Caco-2 (cell line): ENCODE measurements at regions not wholly inside any gene's neighbourhood (a gene's known extent, or its start where the extent isn't known, plus 50 kb on each side); places are given as distances from the start of the nearest gene placed in this dataset.
"Not testable (repeated sequence)": the region's sequence is repeated elsewhere in the genome, so short reads cannot be mapped to it uniquely, and the experiment has no call there.

Source experiments
- BruUV-seq: library from RNA; stranded (reverse); fragments of 400-500 nt; replicated peaks from 2 replicates; lab custom pipeline; 2021; lab: Mats Ljungman, UMichigan
- CTCF ChIA-PET: fragments of 300-600 bp; sonication (Branson Sonifier 250); formaldehyde crosslinking; loops from one replicate; lab custom pipeline; 2022; ENCODE audit warnings: antibody characterized with exemption; lab: Charles Lee
- POLR2A ChIA-PET: fragments of 300-600 bp; sonication (Branson Sonifier 250); formaldehyde crosslinking; loops from one replicate; lab custom pipeline; 2022; ENCODE audit warnings: antibody characterized with exemption; lab: Charles Lee
- DNase-seq, 2 experiments: peaks; one replicate each; pipeline versions ENCODE4 v3.0.0 to v3.0.0-alpha.2; 2020 to 2022
- H3K27me3 ChIP-seq: replicated peaks from 2 replicates; pipeline ENCODE4 v1.6.0; 2011; ENCODE audit warnings: low read length; ENCODE audit not compliant: control insufficient read depth, insufficient read depth
- H3K36me3 ChIP-seq: 2 replicates; pipeline ENCODE4 v1.5.1; 2011; ENCODE audit warnings: low read length; ENCODE audit not compliant: control insufficient read depth, insufficient read depth
- H3K4me1 ChIP-seq: fragments of 250-450 bp; sonication (Bioruptor Pico); 2 replicates; pipeline ENCODE4 v1.5.1; 2020; ENCODE audit warnings: mild to moderate bottlenecking
- H3K4me3 ChIP-seq: 2 replicates; pipeline ENCODE4 v1.5.1; 2011; ENCODE audit warnings: low read depth, mild to moderate bottlenecking, control low read depth, low read length
- H3K9me3 ChIP-seq: fragments of 250-450 bp; sonication (Bioruptor Pico); 2 replicates; pipeline ENCODE4 v1.5.1; 2020; ENCODE audit warnings: mild to moderate bottlenecking, moderate library complexity
- H3K27ac Mint-ChIP-seq: one replicate; pipeline ENCODE4 v1.8.0; 2022; ENCODE audit warnings: mixed read lengths; ENCODE audit not compliant: unreplicated experiment
- H3K27me3 Mint-ChIP-seq: one replicate; pipeline ENCODE4 v1.8.0; 2022; ENCODE audit warnings: mixed read lengths; ENCODE audit not compliant: insufficient read depth, unreplicated experiment
- H3K36me3 Mint-ChIP-seq: one replicate; pipeline ENCODE4 v1.8.0; 2022; ENCODE audit warnings: mild to moderate bottlenecking, mixed read lengths; ENCODE audit not compliant: insufficient read depth, unreplicated experiment
- H3K4me1 Mint-ChIP-seq: one replicate; pipeline ENCODE4 v1.8.0; 2022; ENCODE audit warnings: low read depth, mixed read lengths; ENCODE audit not compliant: unreplicated experiment
- H3K4me3 Mint-ChIP-seq: one replicate; pipeline ENCODE4 v1.8.0; 2022; ENCODE audit warnings: mild to moderate bottlenecking, moderate library complexity, mixed read lengths; ENCODE audit not compliant: unreplicated experiment
- H3K9me3 Mint-ChIP-seq: one replicate; pipeline ENCODE4 v1.8.0; 2022; ENCODE audit warnings: mixed read lengths; ENCODE audit not compliant: unreplicated experiment
- intact Hi-C: fragments of 100-400 bp; cut with micrococcal nuclease; formaldehyde crosslinking; loops from one replicate; pipeline ENCODE4 v1.10.0; 2022; ENCODE audit not compliant: unreplicated experiment
- TF ChIP-seq, protein P1 (sequence below), 2 experiments: fragments of 200-600 bp in 1 of 2; IDR thresholded peaks; 1 replicate in 1 of 2; 2 replicates in 1 of 2; pipeline versions ENCODE4 v1.5.1 to v1.8.0; 2011 to 2022; ENCODE audit warnings: antibody characterized with exemption in 1 of 2, control low read depth in 1 of 2, inconsistent platforms in 1 of 2, low read depth in 1 of 2, low read length in 1 of 2, mild to moderate bottlenecking in 1 of 2, moderate library complexity in 1 of 2; ENCODE audit not compliant: insufficient read depth in 1 of 2, severe bottlenecking in 1 of 2, unreplicated experiment in 1 of 2

- peaks cover 23% of the 10 kb centered on the region for H3K9me3 Mint-ChIP-seq
- no peak for DNase-seq
- no peaks in the 10 kb centered on the region for H3K36me3 Mint-ChIP-seq
- peaks cover 4% of the 10 kb centered on the region; the same call in 1 of the 2 replicates for H3K9me3 ChIP-seq
- no TSS peak for BruUV-seq
- TF ChIP-seq, protein P1, sequence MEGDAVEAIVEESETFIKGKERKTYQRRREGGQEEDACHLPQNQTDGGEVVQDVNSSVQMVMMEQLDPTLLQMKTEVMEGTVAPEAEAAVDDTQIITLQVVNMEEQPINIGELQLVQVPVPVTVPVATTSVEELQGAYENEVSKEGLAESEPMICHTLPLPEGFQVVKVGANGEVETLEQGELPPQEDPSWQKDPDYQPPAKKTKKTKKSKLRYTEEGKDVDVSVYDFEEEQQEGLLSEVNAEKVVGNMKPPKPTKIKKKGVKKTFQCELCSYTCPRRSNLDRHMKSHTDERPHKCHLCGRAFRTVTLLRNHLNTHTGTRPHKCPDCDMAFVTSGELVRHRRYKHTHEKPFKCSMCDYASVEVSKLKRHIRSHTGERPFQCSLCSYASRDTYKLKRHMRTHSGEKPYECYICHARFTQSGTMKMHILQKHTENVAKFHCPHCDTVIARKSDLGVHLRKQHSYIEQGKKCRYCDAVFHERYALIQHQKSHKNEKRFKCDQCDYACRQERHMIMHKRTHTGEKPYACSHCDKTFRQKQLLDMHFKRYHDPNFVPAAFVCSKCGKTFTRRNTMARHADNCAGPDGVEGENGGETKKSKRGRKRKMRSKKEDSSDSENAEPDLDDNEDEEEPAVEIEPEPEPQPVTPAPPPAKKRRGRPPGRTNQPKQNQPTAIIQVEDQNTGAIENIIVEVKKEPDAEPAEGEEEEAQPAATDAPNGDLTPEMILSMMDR (IDR thresholded peaks at IDR 0.05; ENCODE audit: insufficient read depth in 1 of 2, low read depth in 1 of 2, low read length in 1 of 2, severe bottlenecking in 1 of 2, unreplicated experiment in 1 of 2) = no peak
- H3K27ac Mint-ChIP-seq = no peak overlapping the region
- H3K4me3 Mint-ChIP-seq = no peak overlapping the region
- no peaks in the 10 kb centered on the region for H3K4me1 ChIP-seq
- ChIA-PET POLR2A (no interaction called here), CTCF (no interaction called here)
- no peak overlapping the region for H3K4me3 ChIP-seq
- no peaks in the 10 kb centered on the region for H3K27me3 ChIP-seq
- H3K4me1 Mint-ChIP-seq = no peaks in the 10 kb centered on the region
- no peaks in the 10 kb centered on the region for H3K36me3 ChIP-seq
- peaks cover 2% of the 10 kb centered on the region for H3K27me3 Mint-ChIP-seq
- intact Hi-C loops = no loop called here
Observed at GRCh38 chr17:26731005-26731921, 562.7 kb upstream of the WSB1 start.

GRCh38 chr17:26731926-26732325 lies 562.0 kb upstream of the WSB1 start:
- CTCF ChIA-PET, H3K4me3 Mint-ChIP-seq, intact Hi-C loops, POLR2A ChIA-PET, H3K4me3 ChIP-seq, H3K27me3 ChIP-seq, H3K36me3 Mint-ChIP-seq, H3K4me1 ChIP-seq, DNase-seq, H3K27me3 Mint-ChIP-seq, H3K36me3 ChIP-seq, H3K9me3 ChIP-seq, H3K27ac Mint-ChIP-seq, H3K4me1 Mint-ChIP-seq, BruUV-seq: not testable (repeated sequence)
- H3K9me3 Mint-ChIP-seq = peaks cover 28% of the 10 kb centered on the region

DNA sequence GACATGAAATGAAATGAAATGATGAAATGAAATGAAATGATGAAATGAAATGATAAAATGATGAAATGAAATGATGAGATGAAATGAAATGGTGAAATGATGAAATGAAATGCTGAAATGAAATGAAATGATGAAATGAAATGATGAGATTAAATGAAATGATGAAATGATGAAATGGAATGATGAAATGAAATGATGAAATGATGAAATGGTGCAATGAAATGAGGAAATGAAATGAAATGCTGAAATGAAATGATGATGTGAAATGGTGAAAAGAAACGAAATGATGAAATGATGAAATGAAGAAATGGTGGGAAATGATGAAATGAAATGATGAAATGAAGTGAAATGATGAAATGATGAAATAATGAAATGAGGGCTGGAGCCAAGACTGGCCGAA lies 559.1 kb upstream of the WSB1 start:
- H3K9me3 ChIP-seq, H3K36me3 Mint-ChIP-seq, H3K27me3 ChIP-seq, H3K4me1 Mint-ChIP-seq, H3K4me3 ChIP-seq, H3K4me3 Mint-ChIP-seq, H3K27me3 Mint-ChIP-seq, POLR2A ChIA-PET, H3K27ac Mint-ChIP-seq, H3K36me3 ChIP-seq, BruUV-seq, intact Hi-C loops, H3K4me1 ChIP-seq, DNase-seq, CTCF ChIA-PET: not testable (repeated sequence)
- H3K9me3 Mint-ChIP-seq = peaks cover 51% of the 10 kb centered on the region

GRCh38 chr17:26735977-26736376 lies 557.9 kb upstream of the WSB1 start:
- POLR2A ChIA-PET, CTCF ChIA-PET, H3K4me3 ChIP-seq, H3K9me3 ChIP-seq, BruUV-seq, H3K36me3 Mint-ChIP-seq, intact Hi-C loops, H3K27me3 Mint-ChIP-seq, H3K4me1 ChIP-seq, H3K4me1 Mint-ChIP-seq, H3K4me3 Mint-ChIP-seq, H3K27me3 ChIP-seq, H3K27ac Mint-ChIP-seq, DNase-seq, H3K36me3 ChIP-seq: not testable (repeated sequence)
- peaks cover 51% of the 10 kb centered on the region for H3K9me3 Mint-ChIP-seq
